ENCODE measurements at regions not wholly inside any gene's neighbourhood (a gene's known extent, or its start where the extent isn't known, plus 50 kb on each side); places are given as distances from the start of the nearest gene placed in this dataset.

DNA sequence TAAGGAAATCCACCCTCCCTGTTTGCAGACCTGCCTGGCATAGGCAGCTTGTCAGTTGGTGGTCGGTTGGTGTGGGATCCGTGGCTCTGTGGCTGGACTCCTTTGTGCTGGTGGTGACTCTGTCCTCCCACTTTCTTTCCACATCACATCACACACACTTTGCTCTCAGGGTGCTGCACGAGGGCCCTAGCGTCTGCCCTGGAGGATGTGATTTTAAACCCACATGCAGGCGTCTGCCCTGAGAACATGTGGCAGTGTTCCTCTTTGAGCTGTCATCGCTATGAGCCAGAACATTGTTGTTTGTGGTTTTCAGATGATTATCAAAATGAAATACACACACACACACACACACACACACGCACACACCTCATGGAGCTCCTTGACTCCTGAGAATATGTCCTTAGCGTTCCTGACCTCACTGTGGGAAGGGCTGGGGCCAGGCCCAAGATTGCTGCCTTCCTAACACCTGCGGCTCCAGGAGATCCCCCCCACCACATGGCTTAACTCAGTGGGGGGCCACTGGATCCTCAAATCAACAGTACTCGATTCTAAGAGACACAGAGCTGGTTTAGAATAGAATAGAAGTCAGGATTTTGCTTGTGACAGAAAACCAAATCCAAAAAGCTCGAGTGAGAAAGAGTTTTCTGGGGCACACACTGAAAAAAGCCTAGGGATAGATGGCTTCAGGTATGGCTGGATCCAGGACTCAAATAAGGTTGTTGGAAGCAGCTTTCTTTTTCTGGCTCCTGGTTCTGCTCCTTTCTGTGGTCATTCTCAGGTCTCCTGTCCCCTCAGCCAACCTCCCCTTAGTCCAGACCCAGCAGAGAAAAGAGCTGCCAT is 54.8 kb downstream of the RTP5 start:
- no peaks in the 10 kb centered on the region for H3K4me1 Mint-ChIP-seq (ENCODE audit: low read depth)
- no peaks in the 10 kb centered on the region for H3K27me3 Mint-ChIP-seq
- no peak overlapping the region for H3K4me3 Mint-ChIP-seq
- H3K27ac Mint-ChIP-seq = no peak overlapping the region
- intact Hi-C loops (cut with micrococcal nuclease) = no loop called here
- H3K36me3 Mint-ChIP-seq (ENCODE audit: low read depth) = no peaks in the 10 kb centered on the region
- no peaks in the 10 kb centered on the region for H3K9me3 Mint-ChIP-seq

DNA sequence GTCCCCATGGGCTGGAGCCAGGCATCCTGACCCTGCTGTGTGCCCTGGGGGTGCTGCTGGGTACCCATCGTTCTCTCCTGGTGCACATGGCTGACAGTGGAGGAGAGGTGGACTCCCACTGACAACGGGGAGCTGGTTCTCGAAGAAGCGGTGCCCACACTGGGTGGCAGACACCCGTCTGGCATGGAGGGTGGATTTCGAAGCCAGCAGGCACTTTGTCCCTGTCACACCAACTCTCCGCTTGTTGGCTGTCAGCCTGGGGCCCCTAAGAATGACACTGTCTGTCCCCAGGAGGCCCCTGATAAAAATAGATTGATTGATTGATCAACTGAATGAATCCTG is 55.4 kb downstream of the RTP5 start:
- Mint-ChIP-seq H3K4me3 (no peak overlapping the region), H3K9me3 (no peaks in the 10 kb centered on the region), H3K36me3 (ENCODE audit: low read depth) (no peaks in the 10 kb centered on the region), H3K4me1 (ENCODE audit: low read depth) (no peaks in the 10 kb centered on the region), H3K27me3 (no peaks in the 10 kb centered on the region), H3K27ac (no peak overlapping the region)
- intact Hi-C loops (cut with micrococcal nuclease) = no loop called here

DNA sequence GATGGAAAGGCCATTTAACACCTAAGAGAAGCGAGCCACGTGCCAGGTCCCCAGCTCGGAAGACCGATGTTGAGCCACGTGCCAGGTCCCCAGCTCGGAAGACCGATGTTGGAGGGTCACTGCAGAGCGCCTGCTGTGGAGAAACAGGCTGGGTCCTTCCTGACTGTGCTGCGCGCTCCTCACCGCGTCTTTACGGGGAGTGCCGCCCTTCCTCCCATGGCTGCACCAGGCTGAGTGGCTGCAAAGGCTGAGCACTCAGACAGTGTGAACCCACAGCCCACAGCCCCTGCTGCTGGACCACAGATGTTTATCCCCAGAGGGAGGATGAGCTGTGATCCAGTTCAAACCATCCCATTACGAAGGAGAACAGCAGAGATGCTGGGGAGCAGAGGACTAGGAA is 55.7 kb downstream of the RTP5 start:
- Mint-ChIP-seq H3K36me3 (ENCODE audit: low read depth) (no peaks in the 10 kb centered on the region), H3K4me3 (no peak overlapping the region), H3K9me3 (no peaks in the 10 kb centered on the region), H3K27ac (no peak overlapping the region), H3K4me1 (ENCODE audit: low read depth) (no peaks in the 10 kb centered on the region), H3K27me3 (no peaks in the 10 kb centered on the region)
- intact Hi-C loops (cut with micrococcal nuclease) = no loop called here

DNA sequence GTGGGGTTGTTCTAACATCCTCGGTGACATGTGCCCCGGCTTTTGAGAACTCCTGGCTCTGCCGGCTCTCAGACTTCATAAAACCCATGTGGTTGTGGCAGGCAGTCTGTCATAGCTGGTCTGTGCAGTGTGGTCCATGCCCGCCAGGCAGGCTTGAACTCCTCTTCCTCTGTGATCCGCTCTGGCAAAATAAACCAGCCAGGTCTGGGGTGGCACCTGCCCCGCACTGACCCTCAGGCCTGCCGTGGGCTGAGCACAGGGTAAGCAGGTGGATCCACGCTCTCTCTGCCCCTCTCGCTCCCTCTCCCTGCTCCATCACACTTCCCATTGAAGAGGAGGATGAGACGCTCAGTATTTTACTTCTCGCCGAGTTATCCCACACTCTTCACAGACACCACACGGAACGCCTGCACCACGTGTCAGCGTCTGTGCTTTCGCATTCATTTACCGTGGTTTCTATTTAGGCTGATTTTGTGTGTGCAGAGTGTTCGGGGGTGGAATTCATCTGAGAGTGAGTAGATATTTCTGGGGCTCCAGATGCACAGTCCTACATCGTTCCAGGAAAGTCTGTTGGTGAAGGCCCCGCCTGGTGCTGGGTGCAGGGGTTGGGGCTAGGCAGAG is 56.4 kb downstream of the RTP5 start:
- H3K9me3 Mint-ChIP-seq = no peaks in the 10 kb centered on the region
- no peak overlapping the region for H3K4me3 Mint-ChIP-seq
- H3K36me3 Mint-ChIP-seq (ENCODE audit: low read depth) = no peaks in the 10 kb centered on the region
- no peak overlapping the region for H3K27ac Mint-ChIP-seq
- H3K4me1 Mint-ChIP-seq (ENCODE audit: low read depth) = no peaks in the 10 kb centered on the region
- no peaks in the 10 kb centered on the region for H3K27me3 Mint-ChIP-seq
- intact Hi-C loops (cut with micrococcal nuclease) = no loop called here

DNA sequence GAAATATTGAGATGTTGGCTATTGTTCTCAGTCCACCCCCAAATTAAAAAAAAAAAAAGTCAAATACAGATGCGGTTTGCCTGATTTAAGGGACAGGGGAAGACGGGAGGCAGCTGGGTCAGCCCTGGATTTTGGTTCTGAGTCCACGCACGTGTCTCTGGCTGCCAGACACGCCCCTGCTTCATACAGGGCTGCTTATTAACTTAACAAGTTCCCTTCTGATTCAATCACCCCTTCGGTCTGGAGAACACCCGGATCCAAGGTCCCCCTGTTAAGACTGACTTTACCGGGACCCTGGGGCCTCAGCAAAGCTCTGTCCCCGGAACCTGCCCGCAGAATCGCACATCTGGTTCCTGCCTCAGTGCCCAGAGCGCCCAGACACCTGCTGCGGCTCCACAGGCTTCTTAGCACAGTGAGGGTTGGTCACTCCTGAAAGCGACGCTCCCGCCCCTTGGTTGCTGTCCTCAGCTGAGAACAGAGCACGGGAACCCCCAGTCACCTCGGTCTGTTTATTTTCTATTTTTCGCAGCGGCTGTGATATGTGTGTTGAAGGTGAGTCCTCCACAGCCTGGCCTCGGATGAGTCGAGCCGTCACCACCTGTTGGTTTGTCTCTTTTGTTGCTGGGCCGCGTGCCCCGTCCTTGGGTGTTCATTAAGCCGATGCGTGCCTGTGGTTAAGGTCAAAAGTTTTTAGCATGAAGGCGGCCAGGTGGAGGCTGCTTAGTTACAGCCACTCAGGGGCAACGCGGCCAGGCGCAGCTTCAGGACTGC is 57.2 kb downstream of the RTP5 start:
- no peaks in the 10 kb centered on the region for H3K36me3 Mint-ChIP-seq (ENCODE audit: low read depth)

DNA sequence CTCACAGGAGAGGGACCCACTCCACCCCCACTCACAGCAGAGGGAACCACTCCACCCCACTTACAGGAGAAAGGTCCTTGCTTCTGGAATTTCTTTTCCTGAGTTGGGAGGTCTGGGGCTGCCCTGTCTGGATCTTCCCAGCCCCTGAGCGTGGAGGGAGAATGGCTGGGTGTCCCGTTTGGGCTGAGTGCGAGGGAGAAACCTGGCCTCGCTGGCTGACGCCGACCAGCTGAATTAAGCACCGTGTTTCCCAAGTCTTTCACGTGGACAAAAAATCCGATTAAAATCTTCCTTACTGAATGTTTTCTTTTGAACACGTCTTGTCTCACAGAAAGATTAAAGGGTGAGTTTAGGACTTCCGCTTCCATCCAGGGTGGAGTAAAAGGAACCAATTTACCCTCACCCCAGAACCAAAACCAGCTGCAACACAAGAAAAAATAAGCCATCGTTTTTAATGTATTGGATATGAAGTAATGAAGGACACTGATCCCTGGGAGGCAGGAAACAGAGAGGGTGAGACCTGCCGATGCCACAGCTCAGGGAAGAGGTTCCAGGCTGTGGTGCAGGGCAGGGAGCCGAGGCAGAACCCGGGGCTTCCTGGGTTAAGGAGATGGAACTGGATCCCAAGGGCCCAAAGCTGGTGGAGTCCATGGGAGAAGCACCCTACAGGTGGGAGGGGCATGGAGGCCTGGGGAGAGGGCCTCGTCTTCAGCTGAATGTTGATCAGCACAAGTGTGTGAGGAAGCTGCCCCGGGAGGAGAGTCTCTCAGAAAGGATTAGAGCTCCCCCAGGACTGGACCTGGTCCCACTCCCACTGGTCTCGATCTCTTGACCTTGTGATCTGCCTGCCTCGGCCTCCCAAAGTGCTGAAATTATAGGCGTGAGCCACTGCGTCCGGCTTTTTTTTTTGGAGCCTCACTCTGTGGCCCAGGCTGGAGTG is 60.3 kb downstream of the RTP5 start:
- Mint-ChIP-seq H3K9me3 (no peaks in the 10 kb centered on the region), H3K4me1 (ENCODE audit: low read depth) (peaks cover 5% of the 10 kb centered on the region), H3K27me3 (no peaks in the 10 kb centered on the region), H3K4me3 (no peak overlapping the region), H3K27ac (no peak overlapping the region), H3K36me3 (ENCODE audit: low read depth) (no peaks in the 10 kb centered on the region)
- intact Hi-C loops (cut with micrococcal nuclease) = no loop called here

More for the DNA sequence above, 57.2 kb downstream of the RTP5 start:
- Mint-ChIP-seq H3K27me3 (no peaks in the 10 kb centered on the region), H3K4me3 (no peak overlapping the region), H3K9me3 (no peaks in the 10 kb centered on the region), H3K27ac (no peak overlapping the region), H3K4me1 (ENCODE audit: low read depth) (no peaks in the 10 kb centered on the region)
- intact Hi-C loops (cut with micrococcal nuclease) = no loop called here

DNA sequence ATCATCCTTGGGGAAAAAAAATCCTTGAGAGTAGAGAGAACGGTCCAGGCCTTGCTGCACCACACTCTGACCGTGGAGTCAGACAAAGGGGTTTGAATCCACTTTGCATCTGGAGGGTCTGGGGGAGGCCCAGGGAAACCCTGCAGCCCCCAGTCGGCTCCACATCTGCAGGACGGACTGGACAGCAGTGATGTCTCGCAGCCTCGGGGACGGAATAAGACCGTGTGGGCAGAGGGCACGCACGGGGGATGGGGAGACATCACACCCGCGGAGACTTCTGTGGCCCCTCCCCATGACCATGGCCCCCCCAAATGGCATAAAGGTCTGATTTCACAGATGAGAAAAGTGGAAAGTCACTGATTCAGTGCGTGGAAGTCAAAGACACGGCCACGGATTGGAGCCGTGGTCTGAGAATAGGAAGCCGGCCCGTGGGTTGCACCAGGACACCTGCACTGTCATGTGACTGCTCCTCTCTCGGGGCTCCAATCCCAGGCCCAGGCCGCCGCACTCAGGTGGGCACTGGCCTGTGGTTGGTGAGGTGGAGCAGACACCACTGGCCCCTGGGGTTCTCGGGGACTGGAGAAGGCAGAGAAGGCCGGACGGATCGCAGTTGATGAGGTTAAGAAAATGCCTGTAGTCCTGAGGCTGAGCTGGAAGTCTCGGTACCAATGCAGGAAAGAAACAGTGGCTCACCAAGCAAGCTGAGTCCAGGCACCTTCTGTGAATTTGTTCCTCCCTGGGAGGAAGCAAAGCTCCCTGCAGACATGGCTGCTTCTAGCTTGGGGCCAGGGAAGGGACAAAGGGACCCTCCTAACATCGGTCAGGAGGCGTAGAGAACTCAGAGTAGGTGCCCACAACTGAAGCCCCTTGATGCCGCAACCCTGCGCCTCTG is 61.8 kb downstream of the RTP5 start:
- H3K4me1 Mint-ChIP-seq (ENCODE audit: low read depth) = peaks cover 5% of the 10 kb centered on the region
- H3K27ac Mint-ChIP-seq = no peak overlapping the region
- H3K9me3 Mint-ChIP-seq = no peaks in the 10 kb centered on the region
- no peaks in the 10 kb centered on the region for H3K27me3 Mint-ChIP-seq
- no peak overlapping the region for H3K4me3 Mint-ChIP-seq
- intact Hi-C loops (cut with micrococcal nuclease) = no loop called here
- no peaks in the 10 kb centered on the region for H3K36me3 Mint-ChIP-seq (ENCODE audit: low read depth)

DNA sequence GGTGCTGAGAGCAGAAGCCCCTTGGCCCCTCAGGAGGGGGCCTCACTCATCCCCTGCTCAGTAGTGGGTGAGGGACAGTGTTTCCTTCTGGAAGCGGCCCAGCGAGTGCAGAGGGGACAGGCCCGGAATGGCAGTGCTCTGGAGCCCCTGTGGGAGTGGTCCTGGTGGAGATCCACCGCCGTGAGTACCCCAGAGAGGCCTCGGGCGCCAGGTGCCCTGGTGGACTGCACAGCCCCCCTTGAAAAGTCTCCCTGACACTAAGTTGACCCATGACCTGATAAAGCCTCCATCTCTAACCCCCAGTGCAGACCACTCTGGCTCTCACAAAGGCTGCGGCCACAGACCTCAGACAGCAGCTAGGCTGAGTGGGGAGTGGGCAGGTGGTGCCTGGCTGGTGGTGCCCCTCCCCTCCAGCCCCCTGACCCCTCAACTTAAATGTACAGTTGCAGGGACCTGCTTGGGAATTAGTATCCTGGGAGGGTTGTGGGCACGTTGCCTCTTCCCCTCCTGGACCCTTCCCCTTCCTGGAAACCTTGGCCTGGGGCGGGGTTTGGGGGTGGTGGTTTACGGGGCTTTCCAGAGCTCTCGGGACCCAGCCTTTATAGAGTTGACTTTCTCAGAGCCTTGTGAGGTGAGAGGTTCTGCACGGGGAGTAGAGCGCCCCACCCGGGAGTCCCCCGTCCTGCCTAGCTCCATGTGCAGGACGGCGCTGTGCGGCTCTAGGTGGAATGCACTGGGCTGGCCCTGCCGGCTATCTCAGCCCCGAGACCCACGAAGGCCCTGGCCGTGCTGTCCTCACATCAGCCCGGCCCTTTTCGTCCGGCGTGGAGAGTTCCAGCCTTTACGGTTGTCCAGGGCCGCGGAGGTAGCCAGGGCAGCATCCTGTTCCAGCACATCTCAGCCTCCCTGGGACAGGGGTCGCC is 62.7 kb downstream of the RTP5 start:
- Mint-ChIP-seq H3K4me1 (ENCODE audit: low read depth) (peaks cover 5% of the 10 kb centered on the region), H3K4me3 (no peak overlapping the region), H3K9me3 (no peaks in the 10 kb centered on the region), H3K36me3 (ENCODE audit: low read depth) (no peaks in the 10 kb centered on the region), H3K27me3 (no peaks in the 10 kb centered on the region), H3K27ac (no peak overlapping the region)
- intact Hi-C loops (cut with micrococcal nuclease) = no loop called here

DNA sequence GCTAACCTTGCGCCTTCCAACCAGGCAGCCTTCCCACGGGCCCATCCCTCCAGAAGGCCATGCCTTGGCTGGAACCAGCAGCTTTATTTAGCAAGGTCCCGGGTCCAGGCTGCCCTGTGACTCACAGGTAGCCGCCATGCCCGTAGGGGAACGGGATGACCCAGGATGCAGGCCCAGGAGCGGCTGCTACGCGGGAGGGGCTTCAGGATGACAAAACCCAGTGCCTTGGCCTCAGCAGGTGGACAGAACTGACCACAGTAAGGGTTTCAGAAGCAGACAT is 63.3 kb downstream of the RTP5 start:
- Mint-ChIP-seq H3K36me3 (ENCODE audit: low read depth) (no peaks in the 10 kb centered on the region), H3K27me3 (no peaks in the 10 kb centered on the region), H3K4me3 (no peak overlapping the region), H3K4me1 (ENCODE audit: low read depth) (peaks cover 5% of the 10 kb centered on the region), H3K27ac (no peak overlapping the region), H3K9me3 (no peaks in the 10 kb centered on the region)
- intact Hi-C loops (cut with micrococcal nuclease) = no loop called here

DNA sequence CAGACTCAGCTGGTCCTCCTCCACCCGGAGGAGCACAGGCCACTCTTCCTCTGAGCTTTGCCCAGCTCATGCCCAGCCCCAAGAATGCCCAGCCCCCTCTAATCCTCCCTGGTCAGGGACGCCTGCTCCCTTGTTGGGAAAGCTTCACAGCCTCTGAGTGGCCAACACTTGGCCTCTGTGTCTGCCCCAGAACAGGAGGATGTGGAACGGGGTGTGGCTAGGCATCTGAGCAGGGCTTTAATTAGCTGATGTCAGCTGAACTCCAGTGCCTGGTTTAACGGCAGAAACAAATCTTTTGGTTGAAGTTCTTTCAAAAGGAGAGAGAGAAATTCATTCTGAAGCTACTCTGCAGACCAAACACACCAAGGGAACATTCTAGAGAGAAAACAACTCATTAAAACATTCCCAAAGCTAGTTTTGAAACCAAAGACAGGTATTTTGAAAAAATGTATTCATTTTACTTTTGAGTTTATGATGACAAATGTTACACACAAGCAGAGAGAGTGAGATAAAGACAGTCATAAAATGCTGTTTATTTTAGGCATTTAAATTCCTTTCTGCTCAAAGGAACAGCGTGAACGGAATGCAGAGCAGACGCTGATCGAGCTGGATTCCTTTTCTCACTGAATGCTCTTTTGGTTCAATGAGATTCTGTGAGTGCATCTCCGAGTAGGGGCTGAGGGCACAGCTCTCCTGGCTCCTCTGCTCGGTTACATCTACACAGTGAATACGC is 63.8 kb downstream of the RTP5 start:
- Mint-ChIP-seq H3K27me3 (no peaks in the 10 kb centered on the region), H3K27ac (no peak overlapping the region), H3K36me3 (ENCODE audit: low read depth) (no peaks in the 10 kb centered on the region), H3K4me3 (no peak overlapping the region), H3K4me1 (ENCODE audit: low read depth) (peaks cover 5% of the 10 kb centered on the region), H3K9me3 (no peaks in the 10 kb centered on the region)
- intact Hi-C loops (cut with micrococcal nuclease) = no loop called here

DNA sequence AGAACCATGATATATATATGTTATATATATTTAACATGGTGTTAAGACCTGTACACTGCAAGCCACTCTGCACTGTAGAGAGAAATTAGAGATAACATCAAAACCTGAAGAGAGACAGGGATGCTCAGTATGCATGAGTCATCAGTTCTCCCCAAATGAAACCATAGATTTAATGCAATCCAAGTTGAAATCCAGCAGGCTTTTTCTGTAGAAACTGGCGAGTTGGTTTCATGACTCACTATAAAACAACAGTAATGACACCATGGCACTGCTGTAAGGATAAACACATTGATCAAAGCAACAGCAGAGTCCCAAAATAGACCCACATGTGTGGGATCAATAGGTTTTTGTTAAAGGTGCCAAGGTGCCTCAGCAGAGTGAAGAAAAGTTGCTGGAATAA is 65.8 kb downstream of the RTP5 start:
- no peak overlapping the region for H3K4me3 Mint-ChIP-seq
- intact Hi-C loops (cut with micrococcal nuclease) = no loop called here
- H3K4me1 Mint-ChIP-seq (ENCODE audit: low read depth) = peaks cover 5% of the 10 kb centered on the region
- no peaks in the 10 kb centered on the region for H3K27me3 Mint-ChIP-seq
- H3K9me3 Mint-ChIP-seq = peaks cover 3% of the 10 kb centered on the region
- H3K36me3 Mint-ChIP-seq (ENCODE audit: low read depth) = no peaks in the 10 kb centered on the region
- H3K27ac Mint-ChIP-seq = no peak overlapping the region

DNA sequence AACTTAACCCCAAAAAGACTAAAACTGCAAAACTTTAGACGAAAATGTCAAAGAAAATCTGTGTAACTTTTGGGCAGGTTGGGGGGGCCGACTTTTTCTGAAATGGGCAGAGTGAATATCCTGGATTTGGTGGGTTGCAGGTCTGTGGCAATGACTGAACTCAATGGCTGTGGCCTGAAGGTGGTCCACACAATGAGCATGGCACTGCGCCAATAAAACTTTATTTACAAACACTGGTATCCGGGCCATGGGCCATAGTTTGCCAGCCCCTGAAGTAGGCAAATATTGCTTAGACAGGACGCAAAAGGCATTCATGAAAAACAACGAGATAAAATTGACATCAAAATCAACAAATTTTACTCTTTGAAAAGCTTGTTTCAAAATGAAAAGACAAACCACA is 66.2 kb downstream of the RTP5 start:
- Mint-ChIP-seq H3K27ac (no peak overlapping the region), H3K9me3 (peaks cover 8% of the 10 kb centered on the region), H3K27me3 (no peaks in the 10 kb centered on the region), H3K4me3 (no peak overlapping the region), H3K4me1 (ENCODE audit: low read depth) (peaks cover 5% of the 10 kb centered on the region), H3K36me3 (ENCODE audit: low read depth) (no peaks in the 10 kb centered on the region)
- intact Hi-C loops (cut with micrococcal nuclease) = no loop called here
